ENCODE measurements at regions not wholly inside any gene's neighbourhood (a gene's known extent, or its start where the extent isn't known, plus 50 kb on each side); places are given as distances from the start of the nearest gene placed in this dataset.

- TF ChIP-seq, protein P1, sequence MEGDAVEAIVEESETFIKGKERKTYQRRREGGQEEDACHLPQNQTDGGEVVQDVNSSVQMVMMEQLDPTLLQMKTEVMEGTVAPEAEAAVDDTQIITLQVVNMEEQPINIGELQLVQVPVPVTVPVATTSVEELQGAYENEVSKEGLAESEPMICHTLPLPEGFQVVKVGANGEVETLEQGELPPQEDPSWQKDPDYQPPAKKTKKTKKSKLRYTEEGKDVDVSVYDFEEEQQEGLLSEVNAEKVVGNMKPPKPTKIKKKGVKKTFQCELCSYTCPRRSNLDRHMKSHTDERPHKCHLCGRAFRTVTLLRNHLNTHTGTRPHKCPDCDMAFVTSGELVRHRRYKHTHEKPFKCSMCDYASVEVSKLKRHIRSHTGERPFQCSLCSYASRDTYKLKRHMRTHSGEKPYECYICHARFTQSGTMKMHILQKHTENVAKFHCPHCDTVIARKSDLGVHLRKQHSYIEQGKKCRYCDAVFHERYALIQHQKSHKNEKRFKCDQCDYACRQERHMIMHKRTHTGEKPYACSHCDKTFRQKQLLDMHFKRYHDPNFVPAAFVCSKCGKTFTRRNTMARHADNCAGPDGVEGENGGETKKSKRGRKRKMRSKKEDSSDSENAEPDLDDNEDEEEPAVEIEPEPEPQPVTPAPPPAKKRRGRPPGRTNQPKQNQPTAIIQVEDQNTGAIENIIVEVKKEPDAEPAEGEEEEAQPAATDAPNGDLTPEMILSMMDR (IDR thresholded peaks at IDR 0.05), result no peak
- TF ChIP-seq, protein P2, sequence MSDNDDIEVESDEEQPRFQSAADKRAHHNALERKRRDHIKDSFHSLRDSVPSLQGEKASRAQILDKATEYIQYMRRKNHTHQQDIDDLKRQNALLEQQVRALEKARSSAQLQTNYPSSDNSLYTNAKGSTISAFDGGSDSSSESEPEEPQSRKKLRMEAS (IDR thresholded peaks at IDR 0.05; ENCODE audit: low read depth), result no peak
- no peak for TF ChIP-seq EP300 (IDR thresholded peaks at IDR 0.05; ENCODE audit: borderline replicate concordance in 1 of 2, low read depth in 1 of 2, low read length in 1 of 2)
- no peak for TF ChIP-seq YY1 (IDR thresholded peaks at IDR 0.05; ENCODE audit: low read depth)
- no peak for TF ChIP-seq CHD2 (IDR thresholded peaks at IDR 0.05; ENCODE audit: low read length, partially characterized antibody)
- TF ChIP-seq RCOR1 (IDR thresholded peaks at IDR 0.05; ENCODE audit: low read length), result no peak
- TF ChIP-seq FOXM1 (IDR thresholded peaks at IDR 0.05; ENCODE audit: low read depth), result no peak
- TF ChIP-seq EZH2phosphoT487 (IDR thresholded peaks at IDR 0.05; ENCODE audit: borderline replicate concordance, low read depth), result no peak
- no peak for TF ChIP-seq USF2 (IDR thresholded peaks at IDR 0.05; ENCODE audit: borderline replicate concordance, low read depth, low read length)
- no peak for TF ChIP-seq RXRA (IDR thresholded peaks at IDR 0.05; ENCODE audit: borderline replicate concordance, low read depth)
- TF ChIP-seq, protein P3, sequence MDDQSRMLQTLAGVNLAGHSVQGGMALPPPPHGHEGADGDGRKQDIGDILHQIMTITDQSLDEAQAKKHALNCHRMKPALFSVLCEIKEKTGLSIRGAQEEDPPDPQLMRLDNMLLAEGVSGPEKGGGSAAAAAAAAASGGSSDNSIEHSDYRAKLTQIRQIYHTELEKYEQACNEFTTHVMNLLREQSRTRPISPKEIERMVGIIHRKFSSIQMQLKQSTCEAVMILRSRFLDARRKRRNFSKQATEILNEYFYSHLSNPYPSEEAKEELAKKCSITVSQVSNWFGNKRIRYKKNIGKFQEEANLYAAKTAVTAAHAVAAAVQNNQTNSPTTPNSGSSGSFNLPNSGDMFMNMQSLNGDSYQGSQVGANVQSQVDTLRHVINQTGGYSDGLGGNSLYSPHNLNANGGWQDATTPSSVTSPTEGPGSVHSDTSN (IDR thresholded peaks at IDR 0.05), result no peak
- TF ChIP-seq RAD21 (IDR thresholded peaks at IDR 0.05; ENCODE audit: low read length), result no peak
- no peak for TF ChIP-seq IRF3 (IDR thresholded peaks at IDR 0.05; ENCODE audit: low read depth, low read length)
These were observed 1104.7 kb downstream of the BCL11B start for GRCh38 chr14:98167275-98167674.

Measured in SK-N-SH (cell line).